GM12878 (cell line): ENCODE measurements at regions not wholly inside any gene's neighbourhood (a gene's known extent, or its start where the extent isn't known, plus 50 kb on each side); places are given as distances from the start of the nearest gene placed in this dataset.

ENCODE experiments used
- ATAC-seq: fragments of 200-7000 bp; cut with Tn5 transposase; 3 replicates; pipeline ENCODE4 v1.9.1; 2020; ENCODE audit warnings: mild to moderate bottlenecking, moderate library complexity
- BruUV-seq: library from RNA; stranded (reverse); fragments of 400-500 nt; replicated peaks from 2 replicates; lab custom pipeline; 2021; lab: Mats Ljungman, UMichigan
- CTCF ChIA-PET: fragments of 300-600 bp; sonication (Branson Sonifier 250); formaldehyde crosslinking; extraction: SDS; loops from one replicate; lab custom pipeline; 2021; ENCODE audit warnings: inconsistent platforms; lab: Yijun Ruan, JAX
- POLR2A ChIA-PET: fragments of 350-600 bp; formaldehyde crosslinking; extraction: SDS; loops from one replicate; lab custom pipeline; 2021; ENCODE audit warnings: inconsistent platforms; lab: Charles Lee
- RAD21 ChIA-PET: fragments of 300-600 bp; sonication (Branson Sonifier 250); formaldehyde crosslinking; loops from one replicate; lab custom pipeline; 2023; ENCODE audit warnings: antibody characterized with exemption; ENCODE audit not compliant: unreplicated experiment; lab: Charles Lee
- SMC1A ChIA-PET: fragments of 300-600 bp; sonication (Branson Sonifier 250); formaldehyde crosslinking; loops from one replicate; lab custom pipeline; 2023; ENCODE audit not compliant: unreplicated experiment, uncharacterized antibody; lab: Charles Lee
- DNase-seq: peaks from one replicate; pipeline ENCODE4 v3.0.0-alpha.2; 2011; ENCODE audit warnings: low read depth, low spot score
- FAIRE-seq: peaks from 3 replicates; lab custom pipeline; 2011; peaks lifted over from hg19 to GRCh38; lab: Jason Lieb, UNC
- H2AFZ ChIP-seq: 2 replicates; pipeline ENCODE4 v1.6.0; 2011; ENCODE audit warnings: low read depth, low read length, control low read depth; ENCODE audit not compliant: control insufficient read depth
- H3K27ac ChIP-seq: 2 replicates; pipeline ENCODE4 v1.5.1; 2011; ENCODE audit warnings: control low read depth; ENCODE audit not compliant: control insufficient read depth, insufficient read depth
- H3K27me3 ChIP-seq, 2 experiments: replicated peaks in 1 of 2; 2 replicates each; pipeline versions ENCODE4 v1.6.0 to v1.6.1; 2011; ENCODE audit warnings: low read length in 1 of 2; ENCODE audit not compliant: control insufficient read depth in 2 of 2, insufficient read depth in 2 of 2
- H3K36me3 ChIP-seq, 2 experiments: 2 replicates each; pipeline ENCODE4 v1.5.1; 2011; ENCODE audit warnings: low read length in 1 of 2; ENCODE audit not compliant: control insufficient read depth in 2 of 2, insufficient read depth in 2 of 2
- H3K4me1 ChIP-seq: 2 replicates; pipeline ENCODE4 v1.6.1; 2011; ENCODE audit warnings: mild to moderate bottlenecking, low read length, moderate library complexity, mixed read lengths; ENCODE audit not compliant: control insufficient read depth, insufficient read depth
- H3K4me2 ChIP-seq: 2 replicates; pipeline ENCODE4 v1.6.0; 2011; ENCODE audit warnings: control low read depth; ENCODE audit not compliant: control insufficient read depth, insufficient read depth
- H3K4me3 ChIP-seq: fragments of 200-600 bp; sonication (generic); 2 replicates; pipeline ENCODE4 v1.5.1; 2016
- H3K79me2 ChIP-seq: 2 replicates; pipeline ENCODE4 v1.6.0; 2011; ENCODE audit warnings: low read length; ENCODE audit not compliant: control insufficient read depth, insufficient read depth
- H3K9ac ChIP-seq: 2 replicates; pipeline ENCODE4 v1.8.0; 2011; ENCODE audit warnings: low read length, control low read depth, mixed read lengths; ENCODE audit not compliant: control insufficient read depth, insufficient read depth
- H3K9me3 ChIP-seq: replicated peaks from 3 replicates; pipeline ENCODE4 v1.5.1; 2011; ENCODE audit warnings: mild to moderate bottlenecking, low read length; ENCODE audit not compliant: control insufficient read depth, insufficient read depth
- H4K20me1 ChIP-seq: 2 replicates; pipeline ENCODE4 v1.6.0; 2011; ENCODE audit not compliant: control insufficient read depth, insufficient read depth
- BCL3 ChIP-seq: IDR thresholded peaks from 2 replicates; pipeline ENCODE4 v1.6.1; 2011; ENCODE audit warnings: borderline replicate concordance, low read depth, mild to moderate bottlenecking, moderate library complexity, low read length; ENCODE audit not compliant: insufficient read depth, poor library complexity, severe bottlenecking
- NFYB ChIP-seq: IDR thresholded peaks from 2 replicates; pipeline ENCODE4 v1.6.1; 2011; ENCODE audit warnings: low read depth, mild to moderate bottlenecking, low read length, improper control_type of control experiment, moderate library complexity; ENCODE audit not compliant: insufficient read depth
- PAX8 ChIP-seq: fragments of 450-650 bp; IDR thresholded peaks from 2 replicates; pipeline ENCODE4 v1.6.1; 2017; ENCODE audit warnings: mild to moderate bottlenecking, moderate library complexity
- RELA ChIP-seq: fragments of 450-650 bp; IDR thresholded peaks from 2 replicates; pipeline ENCODE4 v1.8.0; 2014; ENCODE audit warnings: borderline replicate concordance; ENCODE audit not compliant: partially characterized antibody
- SREBF1 ChIP-seq: IDR thresholded peaks from 2 replicates; pipeline ENCODE4 v1.6.1; 2012; ENCODE audit warnings: mild to moderate bottlenecking, low read length
- YY1 ChIP-seq: IDR thresholded peaks from 2 replicates; pipeline ENCODE4 v1.6.1; 2011; ENCODE audit warnings: low read depth, mild to moderate bottlenecking, low read length
- ZBED1 ChIP-seq: IDR thresholded peaks from 2 replicates; pipeline ENCODE4 v1.6.1; 2016; ENCODE audit warnings: borderline replicate concordance
- WGBS: methylation state at CpG from one replicate; pipeline ENCODE4 v1.1.6; 2016; ENCODE audit warnings: low lambda C conversion rate; ENCODE audit not compliant: insufficient replicate concordance, insufficient coverage; ENCODE audit errors: missing lambda C conversion rate; 5-methylcytosine and 5-hydroxymethylcytosine counted together
- in situ Hi-C: fragments of 300-500 bp; cut with MboI; formaldehyde crosslinking; loops from 9 replicates; pipeline ENCODE4 v1.14.3; 2018; ENCODE audit warnings: mixed read lengths
- intact Hi-C: fragments of 100-400 bp; cut with micrococcal nuclease; formaldehyde crosslinking; loops from one replicate; pipeline ENCODE4 v1.14.2; 2022; ENCODE audit not compliant: unreplicated experiment
- TF ChIP-seq, protein P1 (sequence below): fragments of 450-650 bp; IDR thresholded peaks from 2 replicates; pipeline ENCODE4 v1.6.1; 2018; ENCODE audit warnings: borderline replicate concordance, mild to moderate bottlenecking; ENCODE audit not compliant: partially characterized antibody
- TF ChIP-seq, protein P2 (sequence below), 3 experiments: IDR thresholded peaks in 2 of 3; conservative IDR thresholded peaks in 1 of 3; 2 replicates each; pipeline ENCODE4 v1.5.1; 2011; ENCODE audit warnings: low read depth in 3 of 3, low read length in 3 of 3, mild to moderate bottlenecking in 3 of 3, control low read depth in 2 of 3, moderate library complexity in 2 of 3, inconsistent platforms in 1 of 3, mixed read lengths in 1 of 3; ENCODE audit not compliant: control insufficient read depth in 2 of 3, insufficient read depth in 1 of 3; ENCODE audit errors: extremely low read depth in 1 of 3
- TF ChIP-seq, protein P3 (sequence below): fragments of 450-650 bp; IDR thresholded peaks from 2 replicates; pipeline ENCODE4 v1.6.1; 2016; ENCODE audit warnings: mild to moderate bottlenecking
- TF ChIP-seq, protein P4 (sequence below): fragments of 450-650 bp; formaldehyde crosslinking; IDR thresholded peaks from 2 replicates; pipeline ENCODE4 v1.5.0; 2022; ENCODE audit warnings: mild to moderate bottlenecking, missing genetic modification characterization

GRCh38 chr15:69930754-69931153 is 167.0 kb downstream of the TLE3 start (continued):
- TF ChIP-seq NFYB = no peak
- no peak for TF ChIP-seq BCL3
- no peak for TF ChIP-seq YY1
- no peak for TF ChIP-seq ZBED1
- TF ChIP-seq, protein P1, sequence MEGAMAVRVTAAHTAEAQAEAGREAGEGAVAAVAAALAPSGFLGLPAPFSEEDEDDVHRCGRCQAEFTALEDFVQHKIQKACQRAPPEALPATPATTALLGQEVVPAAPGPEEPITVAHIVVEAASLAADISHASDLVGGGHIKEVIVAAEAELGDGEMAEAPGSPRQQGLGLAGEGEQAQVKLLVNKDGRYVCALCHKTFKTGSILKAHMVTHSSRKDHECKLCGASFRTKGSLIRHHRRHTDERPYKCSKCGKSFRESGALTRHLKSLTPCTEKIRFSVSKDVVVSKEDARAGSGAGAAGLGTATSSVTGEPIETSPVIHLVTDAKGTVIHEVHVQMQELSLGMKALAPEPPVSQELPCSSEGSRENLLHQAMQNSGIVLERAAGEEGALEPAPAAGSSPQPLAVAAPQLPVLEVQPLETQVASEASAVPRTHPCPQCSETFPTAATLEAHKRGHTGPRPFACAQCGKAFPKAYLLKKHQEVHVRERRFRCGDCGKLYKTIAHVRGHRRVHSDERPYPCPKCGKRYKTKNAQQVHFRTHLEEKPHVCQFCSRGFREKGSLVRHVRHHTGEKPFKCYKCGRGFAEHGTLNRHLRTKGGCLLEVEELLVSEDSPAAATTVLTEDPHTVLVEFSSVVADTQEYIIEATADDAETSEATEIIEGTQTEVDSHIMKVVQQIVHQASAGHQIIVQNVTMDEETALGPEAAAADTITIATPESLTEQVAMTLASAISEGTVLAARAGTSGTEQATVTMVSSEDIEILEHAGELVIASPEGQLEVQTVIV = no peak
- no peak for TF ChIP-seq PAX8

DNA sequence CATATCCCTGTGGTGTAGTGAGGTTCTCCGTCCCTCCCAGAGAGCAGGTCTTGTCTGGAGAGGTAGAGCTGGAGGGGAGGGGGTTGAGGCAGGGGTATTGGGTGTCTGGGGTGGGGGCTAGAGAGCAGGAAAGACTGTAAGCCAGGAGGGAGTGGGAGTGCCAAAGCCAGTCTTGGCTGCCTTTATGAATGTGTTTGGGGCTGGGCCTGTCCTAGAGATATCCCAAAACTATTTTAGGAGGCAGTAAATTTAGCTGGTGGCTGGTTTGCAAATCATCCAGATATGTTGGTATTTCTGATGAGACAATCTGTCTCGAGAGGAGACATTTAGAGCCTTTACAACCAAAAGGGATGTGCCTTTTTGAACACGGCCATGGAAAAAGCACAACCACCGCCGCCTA is 166.6 kb downstream of the TLE3 start:
- Histone ChIP-seq H3K9ac (no peak overlapping the region), H3K36me3 (no peaks in the 10 kb centered on the region), H3K9me3 (peaks cover 2% of the 10 kb centered on the region; the same call in 2 of the 3 replicates), H3K4me3 (no peak overlapping the region), H3K4me1 (no peaks in the 10 kb centered on the region), H3K27me3 (peaks cover 0 to 8% of the 10 kb centered on the region in 2 experiments; a peak in 2 of 4 replicates), H3K79me2 (no peaks in the 10 kb centered on the region), H4K20me1 (no peaks in the 10 kb centered on the region), H3K27ac (no peak overlapping the region), H2AFZ (no peak overlapping the region), H3K4me2 (no peak overlapping the region)
- in situ Hi-C loops = no loop called here
- CTCF ChIA-PET = interaction anchor here (0.9 to 1.1 kb wide), 3 partner anchors 8 to 469 kb away, joined by 3 read pairs; no protein-coding TSS in a partner anchor
- FAIRE-seq (no peak), ATAC-seq (no peak), DNase-seq (no peak)
- BruUV-seq = no TSS peak
- WGBS = 62% methylated on average over 5 of the region's 5 CpGs
- intact Hi-C loops = no loop called here
- POLR2A ChIA-PET = no interaction called here
- RAD21 ChIA-PET = no interaction called here
- SMC1A ChIA-PET = no interaction called here
- TF ChIP-seq RELA (no peak), SREBF1 (no peak)
- TF ChIP-seq, protein P2, sequence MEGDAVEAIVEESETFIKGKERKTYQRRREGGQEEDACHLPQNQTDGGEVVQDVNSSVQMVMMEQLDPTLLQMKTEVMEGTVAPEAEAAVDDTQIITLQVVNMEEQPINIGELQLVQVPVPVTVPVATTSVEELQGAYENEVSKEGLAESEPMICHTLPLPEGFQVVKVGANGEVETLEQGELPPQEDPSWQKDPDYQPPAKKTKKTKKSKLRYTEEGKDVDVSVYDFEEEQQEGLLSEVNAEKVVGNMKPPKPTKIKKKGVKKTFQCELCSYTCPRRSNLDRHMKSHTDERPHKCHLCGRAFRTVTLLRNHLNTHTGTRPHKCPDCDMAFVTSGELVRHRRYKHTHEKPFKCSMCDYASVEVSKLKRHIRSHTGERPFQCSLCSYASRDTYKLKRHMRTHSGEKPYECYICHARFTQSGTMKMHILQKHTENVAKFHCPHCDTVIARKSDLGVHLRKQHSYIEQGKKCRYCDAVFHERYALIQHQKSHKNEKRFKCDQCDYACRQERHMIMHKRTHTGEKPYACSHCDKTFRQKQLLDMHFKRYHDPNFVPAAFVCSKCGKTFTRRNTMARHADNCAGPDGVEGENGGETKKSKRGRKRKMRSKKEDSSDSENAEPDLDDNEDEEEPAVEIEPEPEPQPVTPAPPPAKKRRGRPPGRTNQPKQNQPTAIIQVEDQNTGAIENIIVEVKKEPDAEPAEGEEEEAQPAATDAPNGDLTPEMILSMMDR (IDR thresholded peaks at IDR 0.05 in 2 of 3, conservative IDR thresholded peaks at IDR 0.05 in 1 of 3; ENCODE audit: control insufficient read depth in 2 of 3, extremely low read depth in 1 of 3, insufficient read depth in 1 of 3, low read depth in 3 of 3, low read length in 3 of 3) = no peak
- TF ChIP-seq, protein P3, sequence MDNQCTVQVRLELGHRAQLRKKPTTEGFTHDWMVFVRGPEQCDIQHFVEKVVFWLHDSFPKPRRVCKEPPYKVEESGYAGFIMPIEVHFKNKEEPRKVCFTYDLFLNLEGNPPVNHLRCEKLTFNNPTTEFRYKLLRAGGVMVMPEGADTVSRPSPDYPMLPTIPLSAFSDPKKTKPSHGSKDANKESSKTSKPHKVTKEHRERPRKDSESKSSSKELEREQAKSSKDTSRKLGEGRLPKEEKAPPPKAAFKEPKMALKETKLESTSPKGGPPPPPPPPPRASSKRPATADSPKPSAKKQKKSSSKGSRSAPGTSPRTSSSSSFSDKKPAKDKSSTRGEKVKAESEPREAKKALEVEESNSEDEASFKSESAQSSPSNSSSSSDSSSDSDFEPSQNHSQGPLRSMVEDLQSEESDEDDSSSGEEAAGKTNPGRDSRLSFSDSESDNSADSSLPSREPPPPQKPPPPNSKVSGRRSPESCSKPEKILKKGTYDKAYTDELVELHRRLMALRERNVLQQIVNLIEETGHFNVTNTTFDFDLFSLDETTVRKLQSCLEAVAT = no peak
- TF ChIP-seq, protein P4, sequence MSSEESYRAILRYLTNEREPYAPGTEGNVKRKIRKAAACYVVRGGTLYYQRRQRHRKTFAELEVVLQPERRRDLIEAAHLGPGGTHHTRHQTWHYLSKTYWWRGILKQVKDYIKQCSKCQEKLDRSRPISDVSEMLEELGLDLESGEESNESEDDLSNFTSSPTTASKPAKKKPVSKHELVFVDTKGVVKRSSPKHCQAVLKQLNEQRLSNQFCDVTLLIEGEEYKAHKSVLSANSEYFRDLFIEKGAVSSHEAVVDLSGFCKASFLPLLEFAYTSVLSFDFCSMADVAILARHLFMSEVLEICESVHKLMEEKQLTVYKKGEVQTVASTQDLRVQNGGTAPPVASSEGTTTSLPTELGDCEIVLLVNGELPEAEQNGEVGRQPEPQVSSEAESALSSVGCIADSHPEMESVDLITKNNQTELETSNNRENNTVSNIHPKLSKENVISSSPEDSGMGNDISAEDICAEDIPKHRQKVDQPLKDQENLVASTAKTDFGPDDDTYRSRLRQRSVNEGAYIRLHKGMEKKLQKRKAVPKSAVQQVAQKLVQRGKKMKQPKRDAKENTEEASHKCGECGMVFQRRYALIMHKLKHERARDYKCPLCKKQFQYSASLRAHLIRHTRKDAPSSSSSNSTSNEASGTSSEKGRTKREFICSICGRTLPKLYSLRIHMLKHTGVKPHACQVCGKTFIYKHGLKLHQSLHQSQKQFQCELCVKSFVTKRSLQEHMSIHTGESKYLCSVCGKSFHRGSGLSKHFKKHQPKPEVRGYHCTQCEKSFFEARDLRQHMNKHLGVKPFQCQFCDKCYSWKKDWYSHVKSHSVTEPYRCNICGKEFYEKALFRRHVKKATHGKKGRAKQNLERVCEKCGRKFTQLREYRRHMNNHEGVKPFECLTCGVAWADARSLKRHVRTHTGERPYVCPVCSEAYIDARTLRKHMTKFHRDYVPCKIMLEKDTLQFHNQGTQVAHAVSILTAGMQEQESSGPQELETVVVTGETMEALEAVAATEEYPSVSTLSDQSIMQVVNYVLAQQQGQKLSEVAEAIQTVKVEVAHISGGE (CRISPR knock-in tag) = no peak
